ENCODE measurements at regions not wholly inside any gene's neighbourhood (a gene's known extent, or its start where the extent isn't known, plus 50 kb on each side); places are given as distances from the start of the nearest gene placed in this dataset.

DNA sequence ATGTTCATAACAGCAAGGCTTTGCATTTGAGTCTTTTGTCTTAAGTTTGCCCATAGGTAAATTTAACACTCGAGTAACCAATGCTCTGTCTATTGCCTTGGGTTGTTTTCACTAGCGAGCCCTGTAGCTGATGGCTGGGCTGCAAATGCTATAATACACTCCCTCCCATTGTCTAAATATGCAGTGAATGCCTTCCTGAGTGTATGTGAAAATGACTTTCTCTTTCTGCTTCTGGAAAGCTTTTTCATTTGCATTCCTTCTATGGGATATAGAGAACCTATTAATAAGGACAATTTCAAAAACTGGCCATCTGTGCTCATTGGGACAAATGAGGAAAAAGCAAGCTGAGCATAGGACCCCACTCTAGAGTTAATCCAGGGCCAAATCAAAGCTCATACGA, 156.5 kb upstream of the FBXL4 start:
- H3K4me3 ChIP-seq, result no peak overlapping the region
- H3K36me3 ChIP-seq, result no peaks in the 10 kb centered on the region
- H3K4me1 ChIP-seq (ENCODE audit: control insufficient read depth in 1 of 2, low read depth in 2 of 2), result no peaks in the 10 kb centered on the region
- ATAC-seq (ENCODE audit: insufficient number of reproducible peaks, low FRiP score, low read depth) (no peak), DNase-seq (ENCODE audit: low spot score) (no peak)
- H3K9me3 ChIP-seq, result no peaks in the 10 kb centered on the region
- no peaks in the 10 kb centered on the region for H3K27me3 ChIP-seq (replicated peaks; ENCODE audit: insufficient read depth)
- no peak overlapping the region for H3K27ac ChIP-seq
- TF ChIP-seq, protein P1, sequence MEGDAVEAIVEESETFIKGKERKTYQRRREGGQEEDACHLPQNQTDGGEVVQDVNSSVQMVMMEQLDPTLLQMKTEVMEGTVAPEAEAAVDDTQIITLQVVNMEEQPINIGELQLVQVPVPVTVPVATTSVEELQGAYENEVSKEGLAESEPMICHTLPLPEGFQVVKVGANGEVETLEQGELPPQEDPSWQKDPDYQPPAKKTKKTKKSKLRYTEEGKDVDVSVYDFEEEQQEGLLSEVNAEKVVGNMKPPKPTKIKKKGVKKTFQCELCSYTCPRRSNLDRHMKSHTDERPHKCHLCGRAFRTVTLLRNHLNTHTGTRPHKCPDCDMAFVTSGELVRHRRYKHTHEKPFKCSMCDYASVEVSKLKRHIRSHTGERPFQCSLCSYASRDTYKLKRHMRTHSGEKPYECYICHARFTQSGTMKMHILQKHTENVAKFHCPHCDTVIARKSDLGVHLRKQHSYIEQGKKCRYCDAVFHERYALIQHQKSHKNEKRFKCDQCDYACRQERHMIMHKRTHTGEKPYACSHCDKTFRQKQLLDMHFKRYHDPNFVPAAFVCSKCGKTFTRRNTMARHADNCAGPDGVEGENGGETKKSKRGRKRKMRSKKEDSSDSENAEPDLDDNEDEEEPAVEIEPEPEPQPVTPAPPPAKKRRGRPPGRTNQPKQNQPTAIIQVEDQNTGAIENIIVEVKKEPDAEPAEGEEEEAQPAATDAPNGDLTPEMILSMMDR (IDR thresholded peaks at IDR 0.05), result no peak

DNA sequence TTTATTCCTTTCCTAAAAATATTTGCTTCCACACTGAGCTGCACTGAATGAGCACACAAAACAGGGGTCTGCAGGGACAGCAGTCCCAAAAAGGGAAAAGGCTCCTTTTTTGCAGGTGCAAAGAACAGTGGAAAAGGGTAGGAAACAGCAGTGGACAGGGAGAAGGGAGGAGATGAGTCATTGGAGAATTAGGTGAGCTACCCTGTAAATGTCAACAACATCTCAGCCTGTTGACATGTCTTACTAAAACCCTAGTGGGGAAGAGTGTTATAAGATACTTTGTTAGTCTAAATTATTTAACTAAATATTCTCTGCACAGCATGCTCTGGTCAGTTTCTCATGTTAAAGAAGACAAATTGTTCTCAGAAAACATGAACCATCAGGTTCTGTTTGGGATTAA, 151.5 kb upstream of the FBXL4 start:
- Histone ChIP-seq H3K27me3 (replicated peaks; ENCODE audit: insufficient read depth) (no peaks in the 10 kb centered on the region), H3K27ac (no peak overlapping the region), H3K4me1 (ENCODE audit: control insufficient read depth in 1 of 2, low read depth in 2 of 2) (no peaks in the 10 kb centered on the region), H3K4me3 (no peak overlapping the region), H3K9me3 (no peaks in the 10 kb centered on the region), H3K36me3 (no peaks in the 10 kb centered on the region)
- DNase-seq (ENCODE audit: low spot score), result no peak
- no peak for ATAC-seq (ENCODE audit: insufficient number of reproducible peaks, low FRiP score, low read depth)
- TF ChIP-seq, protein P1 (IDR thresholded peaks at IDR 0.05), result no peak

DNA sequence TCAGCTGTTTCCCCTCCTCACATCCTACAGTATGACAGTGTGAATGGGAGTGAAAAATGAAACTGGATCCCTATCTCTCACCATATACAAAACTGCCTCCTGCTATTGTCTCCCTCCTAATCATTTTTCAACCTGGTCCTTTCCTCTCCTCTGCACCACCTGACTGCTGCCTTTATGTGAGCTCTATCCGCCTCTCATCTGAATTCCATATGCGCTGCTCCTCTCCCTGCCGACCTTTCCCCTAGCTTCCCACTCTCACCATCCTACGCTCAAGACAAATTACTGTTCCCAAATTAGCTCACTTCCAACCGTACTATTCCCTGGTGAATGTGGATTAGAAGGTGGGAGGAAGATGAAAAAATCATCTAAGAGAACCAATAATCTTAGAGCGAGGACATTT, 148.4 kb upstream of the FBXL4 start:
- no peak for DNase-seq (ENCODE audit: low spot score)
- H3K4me1 ChIP-seq (ENCODE audit: control insufficient read depth in 1 of 2, low read depth in 2 of 2), result no peaks in the 10 kb centered on the region
- ATAC-seq (ENCODE audit: insufficient number of reproducible peaks, low FRiP score, low read depth), result no peak
- TF ChIP-seq, protein P1 (IDR thresholded peaks at IDR 0.05), result no peak
- no peaks in the 10 kb centered on the region for H3K27me3 ChIP-seq (replicated peaks; ENCODE audit: insufficient read depth)
- no peaks in the 10 kb centered on the region for H3K9me3 ChIP-seq
- no peak overlapping the region for H3K4me3 ChIP-seq
- no peaks in the 10 kb centered on the region for H3K36me3 ChIP-seq
- no peak overlapping the region for H3K27ac ChIP-seq

- no peaks in the 10 kb centered on the region for H3K9me3 ChIP-seq
- ATAC-seq (ENCODE audit: insufficient number of reproducible peaks, low FRiP score, low read depth) (no peak), DNase-seq (ENCODE audit: low spot score) (no peak)
- TF ChIP-seq, protein P1 (IDR thresholded peaks at IDR 0.05), result no peak
- H3K27me3 ChIP-seq (replicated peaks; ENCODE audit: insufficient read depth), result no peaks in the 10 kb centered on the region
- no peaks in the 10 kb centered on the region for H3K36me3 ChIP-seq
- H3K4me3 ChIP-seq, result no peak overlapping the region
- no peaks in the 10 kb centered on the region for H3K4me1 ChIP-seq (ENCODE audit: control insufficient read depth in 1 of 2, low read depth in 2 of 2)
- H3K27ac ChIP-seq, result no peak overlapping the region
Measured at GRCh38 chr6:99093456-99094190, 145.9 kb upstream of the FBXL4 start.

DNA sequence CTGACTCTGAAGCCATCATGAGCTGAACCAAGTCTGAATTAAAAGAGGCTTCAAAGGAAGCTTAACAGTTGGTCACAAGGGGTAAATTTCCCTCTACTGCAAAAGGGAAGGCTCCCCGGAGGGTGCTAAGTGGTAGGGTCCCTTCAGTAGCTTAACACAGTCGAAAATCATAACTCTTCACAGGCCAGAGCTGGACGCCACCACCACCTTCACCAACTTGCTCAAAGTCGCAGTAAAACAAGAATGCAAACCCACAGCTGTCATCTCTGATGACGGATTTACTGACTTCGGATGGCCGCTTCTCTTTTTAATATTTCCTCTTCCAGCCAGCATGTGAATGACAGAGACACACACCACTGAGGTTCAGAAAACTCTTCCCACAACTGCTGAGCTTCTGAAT, 144.7 kb upstream of the FBXL4 start:
- H3K36me3 ChIP-seq, result no peaks in the 10 kb centered on the region
- DNase-seq (ENCODE audit: low spot score) (no peak), ATAC-seq (ENCODE audit: insufficient number of reproducible peaks, low FRiP score, low read depth) (no peak)
- no peaks in the 10 kb centered on the region for H3K27me3 ChIP-seq (replicated peaks; ENCODE audit: insufficient read depth)
- no peaks in the 10 kb centered on the region for H3K9me3 ChIP-seq
- TF ChIP-seq, protein P1 (IDR thresholded peaks at IDR 0.05), result no peak
- H3K4me3 ChIP-seq, result no peak overlapping the region
- no peaks in the 10 kb centered on the region for H3K4me1 ChIP-seq (ENCODE audit: control insufficient read depth in 1 of 2, low read depth in 2 of 2)
- no peak overlapping the region for H3K27ac ChIP-seq

Data from thoracic aorta (tissue), 2 donors.